Endothelial cell of umbilical vein (primary cell): ENCODE measurements at regions not wholly inside any gene's neighbourhood (a gene's known extent, or its start where the extent isn't known, plus 50 kb on each side); places are given as distances from the start of the nearest gene placed in this dataset.

Experiments
- BruUV-seq: library from RNA; stranded (reverse); fragments of 400-500 nt; replicated peaks from 2 replicates; lab custom pipeline; 2021; lab: Mats Ljungman, UMichigan
- CTCF ChIA-PET: fragments of 300-600, 350-600 bp; sonication (Branson Sonifier 250); formaldehyde crosslinking; loops from one replicate; lab custom pipeline; 2021; ENCODE audit warnings: antibody characterized with exemption, inconsistent platforms; lab: Charles Lee
- POLR2A ChIA-PET: fragments of 300-600, 350-600 bp; sonication (Branson Sonifier 250); formaldehyde crosslinking; loops from one replicate; lab custom pipeline; 2021; ENCODE audit warnings: antibody characterized with exemption, inconsistent platforms; lab: Charles Lee
- DNase-seq: peaks from one replicate; pipeline ENCODE4 v3.0.0-alpha.2; 2011; ENCODE audit warnings: low read depth, low spot score
- FAIRE-seq: peaks from 2 replicates; lab custom pipeline; 2011; peaks lifted over from hg19 to GRCh38; lab: Jason Lieb, UNC
- H2AFZ ChIP-seq: 2 replicates; pipeline ENCODE4 v1.6.0; 2012; ENCODE audit warnings: low read depth, low read length, control low read depth, inconsistent platforms
- H3K27ac ChIP-seq: 2 replicates; pipeline ENCODE4 v1.5.1; 2011; ENCODE audit warnings: low read depth, mild to moderate bottlenecking, control low read depth, low read length, moderate library complexity; ENCODE audit not compliant: insufficient read depth
- H3K27me3 ChIP-seq, 2 experiments: 2 replicates each; pipeline versions ENCODE4 v1.6.0 to v1.6.1; 2011; ENCODE audit warnings: low read length in 2 of 2, mixed read lengths in 1 of 2; ENCODE audit not compliant: control insufficient read depth in 2 of 2, insufficient read depth in 2 of 2
- H3K36me3 ChIP-seq, 2 experiments: 2 replicates in 1 of 2; 3 replicates in 1 of 2; pipeline ENCODE4 v1.5.1; 2011; ENCODE audit warnings: low read length in 2 of 2, mild to moderate bottlenecking in 1 of 2, moderate library complexity in 1 of 2; ENCODE audit not compliant: control insufficient read depth in 2 of 2, insufficient read depth in 2 of 2; ENCODE audit errors: extremely low read depth in 1 of 2
- H3K4me1 ChIP-seq: 3 replicates; pipeline ENCODE4 v1.5.1; 2011; ENCODE audit warnings: mild to moderate bottlenecking, low read length; ENCODE audit not compliant: control insufficient read depth, insufficient read depth; ENCODE audit errors: extremely low read depth
- H3K4me2 ChIP-seq: 2 replicates; pipeline ENCODE4 v1.6.1; 2011; ENCODE audit warnings: low read length, control low read depth, mixed read lengths; ENCODE audit not compliant: insufficient read depth
- H3K4me3 ChIP-seq, 3 experiments: fragments of 200-600 bp in 1 of 3; sonication (generic), shearing (Covaris generic) in 1 of 3; replicated peaks in 1 of 3; 2 replicates each; pipeline ENCODE4 v1.5.1; 2011 to 2016; ENCODE audit warnings: control low read depth in 3 of 3, low read length in 3 of 3, mild to moderate bottlenecking in 2 of 3, inconsistent platforms in 1 of 3, low read depth in 1 of 3, moderate library complexity in 1 of 3; ENCODE audit not compliant: insufficient read depth in 1 of 3
- H3K79me2 ChIP-seq: 2 replicates; pipeline ENCODE4 v1.6.0; 2012; ENCODE audit warnings: low read length, inconsistent platforms; ENCODE audit not compliant: control insufficient read depth, insufficient read depth
- H3K9ac ChIP-seq: replicated peaks from 2 replicates; pipeline ENCODE3; 2011; ENCODE audit warnings: low read length, control low read depth; ENCODE audit not compliant: insufficient read depth; ENCODE audit errors: extremely low read depth
- H3K9me1 ChIP-seq: replicated peaks from 3 replicates; pipeline ENCODE4 v1.6.0; 2011; ENCODE audit warnings: mild to moderate bottlenecking, low read length; ENCODE audit not compliant: control insufficient read depth, insufficient read depth; ENCODE audit errors: extremely low read depth
- H3K9me3 ChIP-seq: replicated peaks from 2 replicates; pipeline ENCODE4 v1.5.1; 2012; ENCODE audit warnings: low read length, inconsistent platforms; ENCODE audit not compliant: control insufficient read depth, insufficient read depth
- H4K20me1 ChIP-seq: replicated peaks from 2 replicates; pipeline ENCODE3; 2011; ENCODE audit warnings: mild to moderate bottlenecking, low read length; ENCODE audit not compliant: control insufficient read depth, insufficient read depth; ENCODE audit errors: extremely low read depth
- EZH2 ChIP-seq: IDR thresholded peaks from 2 replicates; pipeline ENCODE4 v1.6.1; 2012; ENCODE audit warnings: borderline replicate concordance, low read depth, mild to moderate bottlenecking, moderate library complexity, low read length, inconsistent platforms; ENCODE audit not compliant: severe bottlenecking
- FOS ChIP-seq: IDR thresholded peaks from 2 replicates; pipeline ENCODE4 v1.6.1; 2011; ENCODE audit warnings: mild to moderate bottlenecking, low read length, moderate library complexity, borderline replicate concordance; ENCODE audit not compliant: insufficient read depth
- GATA2 ChIP-seq: IDR thresholded peaks from 2 replicates; pipeline ENCODE4 v1.7.0; 2011; ENCODE audit warnings: low read depth, mild to moderate bottlenecking, moderate library complexity, mixed read lengths, low read length; ENCODE audit not compliant: insufficient read length, insufficient read depth
- JUN ChIP-seq: IDR thresholded peaks from 2 replicates; pipeline ENCODE4 v1.6.1; 2011; ENCODE audit warnings: borderline replicate concordance, low read depth; ENCODE audit not compliant: insufficient read length, insufficient read depth
- MYC ChIP-seq: IDR thresholded peaks from one replicate; pipeline ENCODE4 v1.6.1; 2011; ENCODE audit warnings: mild to moderate bottlenecking, low read depth, low read length
- POLR2A ChIP-seq: IDR thresholded peaks from 2 replicates; pipeline ENCODE4 v1.6.1; 2012; ENCODE audit warnings: low read depth, mild to moderate bottlenecking, control low read depth, low read length
- POLR2AphosphoS5 ChIP-seq: IDR thresholded peaks from 2 replicates; pipeline ENCODE4 v1.6.1; 2012; ENCODE audit warnings: low read depth, mild to moderate bottlenecking, control low read depth, low read length, moderate library complexity; ENCODE audit not compliant: insufficient read depth
- dilution Hi-C: fragments of 300-500 bp; cut with MboI; formaldehyde crosslinking; loops from one replicate; pipeline ENCODE4 v1.15.0; 2019; ENCODE audit warnings: low sequenced_read_pairs; ENCODE audit not compliant: extremely low pct_ligation_motif_present
- intact Hi-C: fragments of 100-400 bp; cut with micrococcal nuclease; formaldehyde crosslinking; loops from one replicate; pipeline ENCODE4 v1.10.0; 2022
- TF ChIP-seq, protein P1 (sequence below): IDR thresholded peaks from 2 replicates; pipeline ENCODE4 v1.6.1; 2011; ENCODE audit not compliant: insufficient read depth, insufficient read length
- TF ChIP-seq, protein P2 (sequence below), 2 donors: IDR thresholded peaks; 1 replicate in 1 of 2; 2 replicates in 1 of 2; pipeline ENCODE4 v1.5.1; 2011; ENCODE audit warnings: low read length in 2 of 2, mild to moderate bottlenecking in 2 of 2, moderate library complexity in 2 of 2, control low read depth in 1 of 2, inconsistent platforms in 1 of 2, low read depth in 1 of 2; ENCODE audit not compliant: insufficient read depth in 1 of 2; ENCODE audit errors: extremely low read depth in 1 of 2

DNA sequence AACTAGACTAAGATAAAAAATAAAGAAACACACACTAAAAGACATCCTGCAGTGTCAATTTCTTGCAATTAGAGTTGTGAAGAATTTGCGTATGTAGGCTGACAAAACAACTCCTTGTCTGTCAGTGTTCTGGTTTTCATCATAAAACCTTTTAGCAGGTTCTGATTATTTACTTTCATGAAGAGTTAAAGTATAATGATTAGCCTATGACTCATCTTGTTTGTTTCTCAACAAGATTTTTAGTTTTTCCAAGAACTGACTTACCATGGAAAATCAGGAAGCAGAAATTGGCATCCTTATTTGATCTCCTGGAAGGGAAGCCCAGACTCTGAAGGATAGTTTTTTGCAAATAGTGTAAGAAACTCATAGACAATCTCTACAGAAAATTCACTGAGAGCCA lies 848.7 kb upstream of the PCDH9 start:
- Histone ChIP-seq H3K27me3 (no peaks in the 10 kb centered on the region), H2AFZ (no peak overlapping the region), H3K27ac (no peak overlapping the region), H4K20me1 (no peaks in the 10 kb centered on the region), H3K9me3 (no peaks in the 10 kb centered on the region), H3K9me1 (no peaks in the 10 kb centered on the region), H3K4me1 (no peaks in the 10 kb centered on the region), H3K36me3 (no peaks in the 10 kb centered on the region), H3K4me3 (no peak overlapping the region), H3K79me2 (no peaks in the 10 kb centered on the region), H3K9ac (no peak overlapping the region), H3K4me2 (no peak overlapping the region)
- CTCF ChIA-PET, result no interaction called here
- dilution Hi-C loops, result no loop called here
- POLR2A ChIA-PET, result no interaction called here
- intact Hi-C loops, result no loop called here
- TF ChIP-seq POLR2AphosphoS5, result no peak
- TF ChIP-seq, protein P1, sequence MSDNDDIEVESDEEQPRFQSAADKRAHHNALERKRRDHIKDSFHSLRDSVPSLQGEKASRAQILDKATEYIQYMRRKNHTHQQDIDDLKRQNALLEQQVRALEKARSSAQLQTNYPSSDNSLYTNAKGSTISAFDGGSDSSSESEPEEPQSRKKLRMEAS, result no peak
- no peak for TF ChIP-seq MYC
- no peak for TF ChIP-seq EZH2
- no peak for TF ChIP-seq POLR2A
- no peak for TF ChIP-seq FOS
- TF ChIP-seq, protein P2, sequence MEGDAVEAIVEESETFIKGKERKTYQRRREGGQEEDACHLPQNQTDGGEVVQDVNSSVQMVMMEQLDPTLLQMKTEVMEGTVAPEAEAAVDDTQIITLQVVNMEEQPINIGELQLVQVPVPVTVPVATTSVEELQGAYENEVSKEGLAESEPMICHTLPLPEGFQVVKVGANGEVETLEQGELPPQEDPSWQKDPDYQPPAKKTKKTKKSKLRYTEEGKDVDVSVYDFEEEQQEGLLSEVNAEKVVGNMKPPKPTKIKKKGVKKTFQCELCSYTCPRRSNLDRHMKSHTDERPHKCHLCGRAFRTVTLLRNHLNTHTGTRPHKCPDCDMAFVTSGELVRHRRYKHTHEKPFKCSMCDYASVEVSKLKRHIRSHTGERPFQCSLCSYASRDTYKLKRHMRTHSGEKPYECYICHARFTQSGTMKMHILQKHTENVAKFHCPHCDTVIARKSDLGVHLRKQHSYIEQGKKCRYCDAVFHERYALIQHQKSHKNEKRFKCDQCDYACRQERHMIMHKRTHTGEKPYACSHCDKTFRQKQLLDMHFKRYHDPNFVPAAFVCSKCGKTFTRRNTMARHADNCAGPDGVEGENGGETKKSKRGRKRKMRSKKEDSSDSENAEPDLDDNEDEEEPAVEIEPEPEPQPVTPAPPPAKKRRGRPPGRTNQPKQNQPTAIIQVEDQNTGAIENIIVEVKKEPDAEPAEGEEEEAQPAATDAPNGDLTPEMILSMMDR (IDR thresholded peaks at IDR 0.05; ENCODE audit: extremely low read depth in 1 of 2, insufficient read depth in 1 of 2, low read depth in 1 of 2, low read length in 2 of 2), result no peak
- no peak for TF ChIP-seq JUN
- TF ChIP-seq GATA2, result no peak
- FAIRE-seq (no peak), DNase-seq (no peak)
- BruUV-seq, result no TSS peak
